GM12864 (cell line): ENCODE measurements at regions not wholly inside any gene's neighbourhood (a gene's known extent, or its start where the extent isn't known, plus 50 kb on each side); places are given as distances from the start of the nearest gene placed in this dataset.

ENCODE experiments used
- DNase-seq: peaks from one replicate; pipeline ENCODE4 v3.0.0-alpha.2; 2011; ENCODE audit warnings: low read depth
- H3K4me3 ChIP-seq: 2 replicates; pipeline ENCODE4 v1.5.1; 2011; ENCODE audit warnings: mild to moderate bottlenecking, low read depth, low read length, control low read depth
- CTCF ChIP-seq: IDR thresholded peaks from 2 replicates; pipeline ENCODE4 v1.5.1; 2011; ENCODE audit warnings: low read depth, mild to moderate bottlenecking, moderate library complexity, low read length, control low read depth, inconsistent platforms; ENCODE audit errors: missing control alignments

DNA sequence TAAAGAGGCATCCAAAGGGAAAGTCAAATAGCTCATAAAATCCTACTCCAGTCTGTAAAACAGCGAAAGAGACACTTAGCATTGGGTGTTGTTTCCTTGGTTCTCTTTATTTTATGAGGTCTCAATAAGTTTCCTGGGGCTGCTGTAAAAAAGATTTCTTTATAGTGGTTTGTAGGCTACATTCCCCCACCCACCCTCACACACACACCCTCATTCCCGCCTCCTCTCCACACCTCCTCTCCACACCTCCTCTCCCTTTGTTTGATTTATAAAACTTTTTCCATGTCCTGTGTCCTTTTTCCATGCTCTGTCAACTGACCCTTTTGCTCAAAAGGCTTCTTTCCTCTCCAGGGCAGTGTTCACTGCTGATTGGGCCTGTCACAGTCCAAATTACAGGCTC is 178.9 kb upstream of the SOX9 start:
- no peak for DNase-seq
- no peak overlapping the region for H3K4me3 ChIP-seq
- no peak for TF ChIP-seq CTCF

DNA sequence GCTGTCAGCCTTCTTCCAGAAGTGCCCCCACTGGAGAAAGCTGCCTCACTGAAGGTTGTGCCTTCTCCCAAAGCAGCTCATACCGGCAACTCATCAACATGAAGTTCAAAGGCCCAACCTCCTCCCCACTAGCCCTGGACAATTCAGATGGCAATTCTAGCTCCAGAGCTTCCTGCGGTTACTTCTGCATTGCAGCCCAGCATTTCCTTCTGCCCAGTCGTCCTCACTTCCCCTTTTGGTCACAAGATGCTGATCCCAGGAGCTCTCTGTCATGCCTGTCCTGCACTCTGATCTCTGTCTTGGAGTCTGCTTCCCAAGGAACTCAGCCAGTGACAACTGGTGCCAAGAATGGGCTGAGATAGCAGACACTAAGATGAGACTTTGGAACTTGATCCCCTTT is 178.2 kb upstream of the SOX9 start:
- H3K4me3 ChIP-seq, result no peak overlapping the region
- TF ChIP-seq CTCF, result no peak
- DNase-seq, result no peak

DNA sequence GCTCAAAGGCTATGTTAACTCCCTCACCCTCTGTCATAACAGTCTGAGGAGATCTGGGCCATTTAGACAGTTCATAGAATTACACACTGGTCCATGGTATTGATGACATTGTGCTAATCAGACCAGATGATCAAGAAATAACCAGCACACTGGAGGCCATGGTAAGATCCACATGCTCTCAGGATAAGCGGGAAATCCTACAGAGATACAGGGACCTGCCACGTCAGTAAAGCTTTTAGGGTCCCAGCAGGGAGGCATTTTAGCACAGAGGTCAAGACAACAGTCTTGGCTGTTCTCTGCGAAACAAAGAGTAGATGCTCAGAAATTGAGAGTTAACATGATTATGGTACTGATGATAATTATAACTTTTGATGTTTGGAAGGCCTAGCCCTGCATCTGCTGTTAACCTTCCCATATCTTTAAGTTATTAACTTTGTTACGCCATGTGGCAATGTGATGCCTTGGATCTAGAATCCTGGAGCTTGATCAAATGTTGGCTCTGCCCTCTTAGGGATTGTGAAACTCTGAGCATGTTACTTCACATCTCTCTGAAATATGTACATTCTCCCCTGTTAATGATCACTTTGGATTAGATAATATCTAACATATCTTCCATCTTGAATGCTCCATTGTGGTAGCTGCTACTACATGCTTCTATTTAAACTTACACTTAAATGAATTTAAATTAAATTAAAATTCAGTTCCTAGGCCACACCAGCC is 172.0 kb upstream of the SOX9 start:
- TF ChIP-seq CTCF, result no peak
- no peak overlapping the region for H3K4me3 ChIP-seq
- DNase-seq, result no peak

DNA sequence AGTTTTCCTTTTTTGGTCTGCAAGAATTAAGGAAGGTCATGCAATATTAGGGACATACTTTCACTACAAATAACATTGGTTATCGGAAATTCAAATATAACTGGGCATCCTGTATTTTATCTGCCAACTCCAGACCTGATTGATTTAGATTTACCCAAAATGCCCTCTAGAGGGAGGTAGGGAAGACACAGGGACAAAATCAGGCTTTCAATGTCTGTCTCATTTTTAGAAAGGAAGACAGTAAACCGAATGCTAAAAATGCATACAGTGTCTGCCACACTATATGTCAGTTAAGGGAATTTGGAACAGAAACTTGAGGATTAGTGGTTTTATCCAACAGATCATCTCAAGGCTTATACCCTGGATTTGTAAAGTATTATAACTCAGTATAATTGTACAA is 161.7 kb upstream of the SOX9 start:
- no peak for DNase-seq
- TF ChIP-seq CTCF, result peak; percentile 49
- no peak overlapping the region for H3K4me3 ChIP-seq

- TF ChIP-seq CTCF, result no peak
- no peak for DNase-seq
- H3K4me3 ChIP-seq, result no peak overlapping the region
These were observed 157.5 kb upstream of the SOX9 start for GRCh38 chr17:71963351-71963750.

GRCh38 chr17:71963791-71964190 is 157.0 kb upstream of the SOX9 start:
- TF ChIP-seq CTCF, result no peak
- no peak for DNase-seq

DNA sequence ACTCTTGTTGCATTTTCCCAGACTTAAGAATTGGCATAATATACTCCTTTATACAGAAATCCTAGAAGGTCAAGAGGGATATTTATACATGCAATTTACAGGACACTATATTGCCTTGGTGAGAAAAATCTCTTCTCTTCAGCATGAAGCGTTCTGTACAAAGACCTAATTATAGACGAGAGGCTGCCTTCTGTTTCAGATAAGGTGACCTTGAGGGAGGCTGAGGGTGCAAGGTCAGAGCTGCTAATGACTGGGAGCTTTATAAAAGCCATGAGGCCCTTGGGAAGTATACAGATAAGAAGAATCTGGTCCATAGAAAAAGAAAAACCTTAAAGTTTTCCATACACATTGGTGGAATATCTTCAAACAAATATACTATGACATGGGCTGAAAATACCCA is 156.3 kb upstream of the SOX9 start:
- no peak for TF ChIP-seq CTCF
- H3K4me3 ChIP-seq, result no peak overlapping the region
- no peak for DNase-seq

More at GRCh38 chr17:71963791-71964190, 157.0 kb upstream of the SOX9 start:
- H3K4me3 ChIP-seq, result no peak overlapping the region
